Lower leg skin (tissue), 3 donors: ENCODE measurements at regions not wholly inside any gene's neighbourhood (a gene's known extent, or its start where the extent isn't known, plus 50 kb on each side); places are given as distances from the start of the nearest gene placed in this dataset.

ENCODE experiments used
- CTCF ChIP-seq, 3 donors: fragments of 450-650 bp; IDR thresholded peaks; one replicate each; pipeline ENCODE4 v1.5.1; 2016; ENCODE audit warnings: antibody characterized with exemption in 3 of 3, mild to moderate bottlenecking in 3 of 3, moderate library complexity in 2 of 3
- POLR2A ChIP-seq, 2 donors: fragments of 450-650 bp; IDR thresholded peaks; one replicate each; pipeline ENCODE4 v1.6.1; 2016 to 2017; ENCODE audit warnings: antibody characterized with exemption in 2 of 2, mild to moderate bottlenecking in 1 of 2, moderate library complexity in 1 of 2

GRCh38 chr9:108377382-108377781 is 478.4 kb downstream of the ACTL7B start:
- TF ChIP-seq CTCF (IDR thresholded peaks at IDR 0.05) (no peak), POLR2A (IDR thresholded peaks at IDR 0.05) (no peak)
